Osteocyte (in vitro differentiated cells): ENCODE measurements at regions not wholly inside any gene's neighbourhood (a gene's known extent, or its start where the extent isn't known, plus 50 kb on each side); places are given as distances from the start of the nearest gene placed in this dataset.

Source experiments
- DNase-seq: peaks from one replicate; pipeline ENCODE4 v3.0.0; 2021; ENCODE audit warnings: mixed read lengths; ENCODE audit not compliant: unreplicated experiment; ENCODE audit errors: extremely low spot score
- H3K27ac Mint-ChIP-seq: one replicate; pipeline ENCODE4 v1.8.0; 2021; ENCODE audit warnings: mild to moderate bottlenecking, mixed read lengths; ENCODE audit not compliant: unreplicated experiment
- H3K27me3 Mint-ChIP-seq: one replicate; pipeline ENCODE4 v1.8.0; 2021; ENCODE audit warnings: mixed read lengths; ENCODE audit not compliant: unreplicated experiment
- H3K36me3 Mint-ChIP-seq: one replicate; pipeline ENCODE4 v1.8.0; 2021; ENCODE audit warnings: mixed read lengths; ENCODE audit not compliant: unreplicated experiment
- H3K4me1 Mint-ChIP-seq: one replicate; pipeline ENCODE4 v1.8.0; 2021; ENCODE audit warnings: mixed read lengths; ENCODE audit not compliant: unreplicated experiment
- H3K4me3 Mint-ChIP-seq: one replicate; pipeline ENCODE4 v1.8.0; 2021; ENCODE audit warnings: mild to moderate bottlenecking, moderate library complexity, mixed read lengths; ENCODE audit not compliant: unreplicated experiment
- H3K9me3 Mint-ChIP-seq: one replicate; pipeline ENCODE4 v1.8.0; 2021; ENCODE audit warnings: mixed read lengths; ENCODE audit not compliant: unreplicated experiment
- TF ChIP-seq, protein P1 (sequence below): fragments of 200-600 bp; sonication (generic); IDR thresholded peaks from 2 replicates; pipeline ENCODE4 v1.5.0; 2021; ENCODE audit warnings: antibody characterized with exemption, mild to moderate bottlenecking, moderate library complexity

DNA sequence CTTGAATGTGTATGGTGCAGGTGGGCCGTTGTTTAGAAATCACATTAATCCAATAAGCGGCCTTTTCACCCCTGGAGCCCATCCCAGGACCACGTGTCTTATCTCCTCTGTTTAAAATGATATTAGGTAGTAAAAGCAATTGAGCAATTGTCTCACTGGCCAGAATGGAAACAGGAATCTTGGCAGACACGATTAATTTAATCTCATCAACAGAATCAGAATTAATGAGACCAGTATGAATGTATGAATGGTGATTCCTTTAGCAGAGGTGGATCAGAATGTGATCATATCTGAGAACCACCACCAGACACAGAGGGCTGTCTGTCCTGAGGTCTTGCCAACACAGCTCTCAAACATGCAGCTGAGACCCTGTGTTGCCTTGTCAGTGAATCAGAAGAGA lies 1591.4 kb downstream of the REEP3 start:
- TF ChIP-seq, protein P1, sequence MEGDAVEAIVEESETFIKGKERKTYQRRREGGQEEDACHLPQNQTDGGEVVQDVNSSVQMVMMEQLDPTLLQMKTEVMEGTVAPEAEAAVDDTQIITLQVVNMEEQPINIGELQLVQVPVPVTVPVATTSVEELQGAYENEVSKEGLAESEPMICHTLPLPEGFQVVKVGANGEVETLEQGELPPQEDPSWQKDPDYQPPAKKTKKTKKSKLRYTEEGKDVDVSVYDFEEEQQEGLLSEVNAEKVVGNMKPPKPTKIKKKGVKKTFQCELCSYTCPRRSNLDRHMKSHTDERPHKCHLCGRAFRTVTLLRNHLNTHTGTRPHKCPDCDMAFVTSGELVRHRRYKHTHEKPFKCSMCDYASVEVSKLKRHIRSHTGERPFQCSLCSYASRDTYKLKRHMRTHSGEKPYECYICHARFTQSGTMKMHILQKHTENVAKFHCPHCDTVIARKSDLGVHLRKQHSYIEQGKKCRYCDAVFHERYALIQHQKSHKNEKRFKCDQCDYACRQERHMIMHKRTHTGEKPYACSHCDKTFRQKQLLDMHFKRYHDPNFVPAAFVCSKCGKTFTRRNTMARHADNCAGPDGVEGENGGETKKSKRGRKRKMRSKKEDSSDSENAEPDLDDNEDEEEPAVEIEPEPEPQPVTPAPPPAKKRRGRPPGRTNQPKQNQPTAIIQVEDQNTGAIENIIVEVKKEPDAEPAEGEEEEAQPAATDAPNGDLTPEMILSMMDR, result no peak
- no peak for DNase-seq

DNA sequence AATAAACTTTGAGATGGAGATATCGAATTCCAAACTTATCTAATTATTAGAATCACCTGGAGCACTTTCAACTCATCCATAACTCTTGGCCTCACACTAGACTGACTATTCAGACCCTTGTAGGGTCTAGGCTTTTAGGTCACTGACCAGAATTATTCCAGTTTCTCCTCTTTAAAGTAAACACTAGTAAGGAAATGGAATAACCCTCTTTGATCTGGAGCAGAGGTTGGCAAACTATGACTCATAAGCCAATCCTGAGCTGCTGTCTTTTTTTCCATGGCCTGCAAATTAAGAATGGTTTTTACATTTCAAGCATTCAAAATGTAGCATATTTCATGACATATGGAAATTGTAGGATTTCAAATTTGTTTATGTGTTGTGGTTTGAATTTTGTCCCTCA lies 1601.9 kb downstream of the REEP3 start:
- peaks cover 3% of the 10 kb centered on the region for H3K27me3 Mint-ChIP-seq
- H3K4me3 Mint-ChIP-seq, result no peak overlapping the region
- no peak for DNase-seq
- no peaks in the 10 kb centered on the region for H3K36me3 Mint-ChIP-seq
- TF ChIP-seq, protein P1, result no peak
- H3K4me1 Mint-ChIP-seq, result no peaks in the 10 kb centered on the region
- no peak overlapping the region for H3K27ac Mint-ChIP-seq
- peaks cover 8% of the 10 kb centered on the region for H3K9me3 Mint-ChIP-seq

More for the DNA sequence above, 1591.4 kb downstream of the REEP3 start:
- Mint-ChIP-seq H3K27ac (no peak overlapping the region), H3K4me3 (no peak overlapping the region), H3K36me3 (no peaks in the 10 kb centered on the region), H3K4me1 (no peaks in the 10 kb centered on the region), H3K9me3 (peaks cover 11% of the 10 kb centered on the region), H3K27me3 (peaks cover under 1% of the 10 kb centered on the region)

DNA sequence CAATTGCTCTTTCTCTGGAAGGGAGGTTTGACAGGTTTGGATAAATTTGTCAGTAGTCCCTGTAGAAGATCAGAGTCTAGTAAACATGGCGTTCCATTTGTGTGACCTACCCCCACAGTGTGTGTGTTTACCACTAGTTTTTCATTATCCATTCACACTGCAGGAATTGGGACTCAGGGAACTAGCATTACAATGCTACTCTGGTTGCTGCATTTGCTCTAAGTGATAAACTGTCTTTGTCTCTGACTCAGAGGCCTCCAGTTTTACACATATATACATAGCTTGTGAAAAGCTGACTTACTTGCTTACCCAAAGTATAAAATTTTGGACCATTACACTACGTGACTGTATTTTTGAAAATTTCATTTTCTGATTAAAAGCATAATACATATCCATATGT lies 1604.0 kb downstream of the REEP3 start:
- TF ChIP-seq, protein P1, result no peak
- no peak for DNase-seq
- Mint-ChIP-seq H3K36me3 (no peaks in the 10 kb centered on the region), H3K4me1 (no peaks in the 10 kb centered on the region), H3K9me3 (peaks cover 2% of the 10 kb centered on the region), H3K27me3 (peaks cover 5% of the 10 kb centered on the region), H3K27ac (no peak overlapping the region), H3K4me3 (no peak overlapping the region)

DNA sequence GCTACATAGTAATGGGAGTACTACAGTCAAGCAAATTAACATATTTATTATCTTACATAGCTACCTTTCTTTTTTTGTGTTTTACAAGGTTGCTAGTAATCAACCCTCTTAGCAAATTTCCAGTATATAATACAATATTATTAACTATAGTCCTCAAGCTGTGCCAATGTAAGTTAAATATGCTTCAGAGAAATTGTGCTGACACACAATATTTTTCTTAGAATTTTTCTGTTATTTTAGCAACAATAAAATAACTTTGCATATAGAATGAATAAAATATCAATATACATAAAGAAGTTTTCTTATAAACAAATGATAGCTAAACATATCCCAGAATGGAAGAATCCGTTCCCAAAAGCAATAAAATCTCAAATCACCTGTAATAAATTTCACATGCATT lies 1605.1 kb downstream of the REEP3 start:
- TF ChIP-seq, protein P1, result no peak

DNA sequence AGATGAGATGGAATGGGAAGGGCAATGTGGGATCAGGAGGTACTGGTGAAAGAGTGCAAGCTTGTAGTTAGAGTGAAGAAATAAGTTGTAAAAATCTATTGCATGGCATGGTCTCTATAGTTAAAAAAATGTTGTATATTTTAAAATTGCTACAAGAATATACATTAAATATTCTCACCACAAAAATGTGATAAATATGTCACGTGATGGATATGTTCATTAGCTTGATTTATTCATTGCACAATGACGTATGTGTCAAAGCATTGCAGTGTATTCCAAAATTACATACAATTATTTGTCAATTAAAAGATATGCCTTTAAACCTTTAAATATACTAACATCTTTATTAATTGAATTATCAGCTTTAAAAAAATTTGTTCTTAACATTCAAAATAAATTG lies 1607.1 kb downstream of the REEP3 start:
- Mint-ChIP-seq H3K4me3 (no peak overlapping the region), H3K9me3 (no peaks in the 10 kb centered on the region), H3K36me3 (no peaks in the 10 kb centered on the region), H3K27ac (no peak overlapping the region), H3K27me3 (peaks cover 9% of the 10 kb centered on the region), H3K4me1 (no peaks in the 10 kb centered on the region)
- TF ChIP-seq, protein P1, result no peak
- no peak for DNase-seq

More for the DNA sequence above, 1605.1 kb downstream of the REEP3 start:
- DNase-seq, result no peak
- Mint-ChIP-seq H3K9me3 (no peaks in the 10 kb centered on the region), H3K27me3 (peaks cover 3% of the 10 kb centered on the region), H3K4me3 (no peak overlapping the region), H3K27ac (no peak overlapping the region), H3K4me1 (no peaks in the 10 kb centered on the region), H3K36me3 (no peaks in the 10 kb centered on the region)
